ENCODE measurements at regions not wholly inside any gene's neighbourhood (a gene's known extent, or its start where the extent isn't known, plus 50 kb on each side); places are given as distances from the start of the nearest gene placed in this dataset.
"Not testable (repeated sequence)": the region's sequence is repeated elsewhere in the genome, so short reads cannot be mapped to it uniquely, and the experiment has no call there.

GRCh38 chr7:25454020-25454419 is 225.7 kb upstream of the NPVF start:
- no peak for DNase-seq

GRCh38 chr7:25454562-25455041 is 226.3 kb upstream of the NPVF start:
- DNase-seq, result peak; percentile 34

- DNase-seq, result no peak
Observed at GRCh38 chr7:25455683-25456251, 227.5 kb upstream of the NPVF start.

GRCh38 chr7:25456467-25457171 is 228.3 kb upstream of the NPVF start:
- DNase-seq, result no peak

GRCh38 chr7:25459057-25459456 is 230.8 kb upstream of the NPVF start:
- DNase-seq, result no peak

DNA sequence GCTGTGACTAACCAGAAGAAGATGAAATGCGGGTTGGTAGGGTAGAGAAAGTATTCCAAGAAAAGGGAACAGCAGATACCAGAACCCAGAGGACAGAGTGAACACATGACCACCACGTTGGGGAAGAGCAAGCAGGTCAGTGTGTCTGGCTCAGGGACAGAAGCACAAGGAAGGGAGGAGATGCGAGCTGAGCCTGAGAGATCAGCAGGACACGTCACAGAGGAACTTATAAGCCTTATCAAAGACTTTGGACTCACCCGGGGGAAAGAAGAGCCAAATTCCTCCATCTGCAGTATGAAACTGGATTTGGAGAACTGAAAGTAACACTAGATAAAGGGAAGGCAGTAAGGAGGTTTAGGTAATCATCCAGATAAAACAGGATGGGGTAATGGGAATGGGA is 232.1 kb upstream of the NPVF start:
- no peak for DNase-seq

DNA sequence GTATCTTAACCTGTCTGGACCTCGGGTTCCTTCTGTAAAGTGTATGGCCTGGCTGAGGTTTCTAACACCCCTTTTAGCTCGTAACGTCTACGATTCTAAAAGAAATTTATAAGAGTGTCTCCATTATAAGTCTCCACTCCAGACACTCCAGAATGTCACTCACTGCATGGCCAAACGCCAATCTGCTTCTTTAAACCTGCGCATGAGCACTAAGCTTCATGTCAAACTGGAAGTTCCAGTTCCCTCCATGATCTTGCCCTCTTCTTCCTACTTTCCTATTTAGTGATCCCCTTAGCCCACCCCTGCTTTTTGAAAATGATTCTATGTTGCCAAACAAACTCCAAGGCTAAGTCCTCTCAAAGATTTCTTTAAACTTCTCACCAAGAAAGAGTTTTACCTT is 241.4 kb upstream of the NPVF start:
- no peak for DNase-seq

- no peak for DNase-seq
Observed at GRCh38 chr7:25476863-25477499, 248.7 kb upstream of the NPVF start.

GRCh38 chr7:25478221-25478620 is 249.9 kb upstream of the NPVF start:
- DNase-seq, result not testable (repeated sequence)

GRCh38 chr7:25478925-25479324 is 250.6 kb upstream of the NPVF start:
- DNase-seq, result no peak

- DNase-seq, result no peak
Observed at GRCh38 chr7:25481891-25482290, 253.6 kb upstream of the NPVF start.

DNA sequence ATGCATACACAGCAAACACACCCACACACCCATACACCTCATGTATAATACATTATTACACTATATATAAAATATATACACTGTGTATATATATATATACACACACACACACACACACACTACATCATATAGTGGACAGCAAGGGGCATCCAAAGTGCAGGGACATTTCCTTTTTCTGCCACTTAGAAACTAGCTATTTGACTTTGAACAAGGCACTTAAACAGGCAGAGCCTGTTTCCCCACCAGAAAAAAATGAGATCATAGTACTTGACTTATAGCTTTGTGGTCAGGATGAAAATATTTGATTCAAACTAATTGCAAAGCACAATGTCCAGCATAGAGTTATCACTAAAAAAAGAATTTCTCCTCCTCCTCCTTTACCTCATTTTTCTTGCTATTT is 254.3 kb upstream of the NPVF start:
- DNase-seq, result no peak

DNA sequence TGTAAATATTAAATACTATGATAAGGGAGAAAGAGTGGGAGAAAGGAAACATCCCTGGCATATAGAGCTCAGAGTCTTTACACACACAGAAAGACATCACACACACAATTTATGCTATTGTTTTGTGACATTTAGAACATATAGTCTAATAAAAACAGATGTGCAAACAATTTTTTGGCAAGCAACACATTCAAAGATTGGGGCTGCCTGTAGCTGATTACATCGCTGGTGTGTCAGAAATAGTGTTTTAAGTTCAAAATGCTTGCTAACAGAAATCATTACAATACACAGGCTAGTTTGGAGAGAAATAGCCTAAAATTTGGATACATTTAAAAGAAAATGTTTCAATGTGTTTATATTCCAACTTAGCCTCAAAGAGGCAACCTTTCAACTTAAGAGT is 256.7 kb upstream of the NPVF start:
- peak; percentile 15 for DNase-seq

DNA sequence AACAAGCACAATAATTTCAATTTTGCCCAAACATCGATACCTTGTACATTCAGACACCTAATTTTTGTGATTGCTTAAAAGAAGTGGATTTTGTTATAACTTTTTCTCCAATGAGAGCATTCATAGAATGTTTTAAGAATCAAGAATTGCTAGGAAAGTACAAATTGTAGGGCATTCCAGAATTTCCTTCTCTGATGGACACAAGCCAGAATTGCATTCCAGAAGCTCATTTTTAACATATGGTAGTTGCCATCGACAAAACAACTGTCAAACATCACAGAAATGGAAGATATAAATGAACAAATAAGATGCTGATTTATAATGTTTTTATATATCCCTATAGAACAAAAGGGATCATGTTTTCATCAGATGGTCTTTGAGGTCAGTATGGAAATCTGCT is 258.4 kb upstream of the NPVF start:
- no peak for DNase-seq

DNA sequence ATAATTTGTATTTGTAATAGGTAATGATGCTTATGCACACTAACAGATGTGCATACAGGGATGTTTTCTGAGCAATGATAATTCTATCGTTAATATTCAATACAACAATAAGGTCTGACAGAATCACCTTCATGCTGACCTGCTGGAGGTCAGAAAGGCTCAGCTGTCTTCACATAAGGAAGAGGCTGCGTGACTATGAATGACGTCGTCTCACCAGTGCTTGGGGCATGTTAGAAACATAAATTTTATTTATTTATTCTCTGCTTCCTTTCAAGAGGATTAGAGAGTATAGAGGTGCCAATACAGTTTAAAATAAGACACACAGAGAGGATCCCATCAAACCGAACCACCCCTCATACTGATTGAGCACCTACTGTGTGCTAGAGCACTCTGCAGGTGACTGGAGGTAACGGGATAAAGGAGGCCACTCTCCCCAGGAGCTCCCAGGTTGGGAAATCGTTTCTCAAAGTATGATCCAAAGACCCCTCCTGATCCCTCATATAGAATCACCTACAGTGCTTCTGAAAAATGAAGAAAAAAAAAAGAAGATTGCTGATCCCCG is 265.6 kb upstream of the NPVF start:
- no peak for DNase-seq

- no peak for DNase-seq
Observed at GRCh38 chr7:25494896-25495295, 266.6 kb upstream of the NPVF start.

- peak; percentile 35 for DNase-seq
Observed at GRCh38 chr7:25495342-25496250, 267.3 kb upstream of the NPVF start.

- DNase-seq, result peak; percentile 25
Observed at GRCh38 chr7:25496476-25497368, 268.4 kb upstream of the NPVF start.

DNA sequence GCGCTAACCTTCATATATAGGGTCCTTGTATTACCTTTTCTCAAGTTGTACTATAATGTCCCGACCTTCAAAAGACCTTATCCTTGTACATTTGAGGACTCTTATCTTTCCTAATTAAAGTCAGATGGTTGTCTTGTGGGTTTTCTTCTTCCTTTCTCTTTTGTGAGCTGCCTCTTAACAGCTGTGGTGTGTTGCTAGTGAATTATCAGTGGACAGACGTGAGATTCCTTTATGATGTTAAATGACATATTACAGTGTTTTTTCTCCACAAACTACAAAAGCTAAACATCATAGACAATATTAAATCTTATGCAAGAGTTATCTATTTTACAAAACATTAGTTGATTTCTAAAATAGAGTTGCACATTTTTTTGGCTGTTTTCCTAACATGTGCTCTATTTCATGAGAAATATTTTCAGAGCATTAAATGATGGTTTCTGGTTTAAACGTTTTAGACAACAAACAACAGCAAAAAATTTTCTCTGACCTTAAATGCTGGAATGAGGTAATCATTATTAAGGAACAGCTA is 272.2 kb upstream of the NPVF start:
- DNase-seq, result no peak

GRCh38 chr7:25503306-25503705 is 275.0 kb upstream of the NPVF start:
- peak; percentile 42 for DNase-seq
